WERI-Rb-1 (cell line): ENCODE measurements at regions not wholly inside any gene's neighbourhood (a gene's known extent, or its start where the extent isn't known, plus 50 kb on each side); places are given as distances from the start of the nearest gene placed in this dataset.

ENCODE experiments used
- DNase-seq: peaks from one replicate; pipeline ENCODE4 v3.0.0-alpha.2; 2020
- H3K27ac ChIP-seq: fragments of 250-450 bp; sonication (Bioruptor Pico); 2 replicates; pipeline ENCODE4 v1.5.1; 2020; ENCODE audit warnings: mild to moderate bottlenecking, moderate library complexity
- H3K27me3 ChIP-seq: fragments of 250-450 bp; sonication (Bioruptor Pico); 2 replicates; pipeline ENCODE4 v1.5.1; 2021; ENCODE audit warnings: mild to moderate bottlenecking, low read depth, moderate library complexity; ENCODE audit not compliant: insufficient read depth, severe bottlenecking
- H3K36me3 ChIP-seq: fragments of 250-450 bp; sonication (Bioruptor Pico); 2 replicates; pipeline ENCODE4 v1.5.1; 2020; ENCODE audit warnings: mild to moderate bottlenecking, moderate library complexity
- H3K4me3 ChIP-seq: 2 replicates; pipeline ENCODE4 v1.5.1; 2011; ENCODE audit warnings: low read depth, mild to moderate bottlenecking, control low read depth, low read length
- H3K9me3 ChIP-seq: fragments of 250-450 bp; sonication (Bioruptor Pico); 2 replicates; pipeline ENCODE4 v1.5.1; 2021; ENCODE audit warnings: mild to moderate bottlenecking, moderate library complexity; ENCODE audit not compliant: severe bottlenecking
- TF ChIP-seq, protein P1 (sequence below): IDR thresholded peaks from 2 replicates; pipeline ENCODE4 v1.5.1; 2011; ENCODE audit warnings: low read depth, mild to moderate bottlenecking, control low read depth, inconsistent platforms, low read length

DNA sequence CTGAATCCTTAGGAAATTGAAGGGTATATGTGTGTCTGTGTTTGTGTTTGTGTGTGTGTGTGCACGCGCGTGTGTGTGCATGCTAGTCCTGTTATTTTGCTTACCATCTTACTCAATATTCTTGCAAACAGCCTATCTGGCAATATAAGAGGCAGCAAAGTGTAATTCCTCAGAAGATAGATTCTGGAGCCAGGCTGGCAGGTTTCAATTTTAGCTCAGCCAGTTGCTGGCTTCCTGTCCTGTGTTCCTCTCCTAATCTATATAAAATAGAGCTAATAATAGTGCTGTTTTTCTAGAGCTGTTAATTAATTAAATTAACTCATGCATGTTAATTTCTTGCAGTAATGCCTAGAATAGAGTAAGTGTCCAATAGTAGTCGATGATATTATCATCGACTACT, 256.2 kb downstream of the PIK3C3 start:
- DNase-seq: no peak
- peaks cover 81% of the 10 kb centered on the region for H3K36me3 ChIP-seq
- TF ChIP-seq, protein P1, sequence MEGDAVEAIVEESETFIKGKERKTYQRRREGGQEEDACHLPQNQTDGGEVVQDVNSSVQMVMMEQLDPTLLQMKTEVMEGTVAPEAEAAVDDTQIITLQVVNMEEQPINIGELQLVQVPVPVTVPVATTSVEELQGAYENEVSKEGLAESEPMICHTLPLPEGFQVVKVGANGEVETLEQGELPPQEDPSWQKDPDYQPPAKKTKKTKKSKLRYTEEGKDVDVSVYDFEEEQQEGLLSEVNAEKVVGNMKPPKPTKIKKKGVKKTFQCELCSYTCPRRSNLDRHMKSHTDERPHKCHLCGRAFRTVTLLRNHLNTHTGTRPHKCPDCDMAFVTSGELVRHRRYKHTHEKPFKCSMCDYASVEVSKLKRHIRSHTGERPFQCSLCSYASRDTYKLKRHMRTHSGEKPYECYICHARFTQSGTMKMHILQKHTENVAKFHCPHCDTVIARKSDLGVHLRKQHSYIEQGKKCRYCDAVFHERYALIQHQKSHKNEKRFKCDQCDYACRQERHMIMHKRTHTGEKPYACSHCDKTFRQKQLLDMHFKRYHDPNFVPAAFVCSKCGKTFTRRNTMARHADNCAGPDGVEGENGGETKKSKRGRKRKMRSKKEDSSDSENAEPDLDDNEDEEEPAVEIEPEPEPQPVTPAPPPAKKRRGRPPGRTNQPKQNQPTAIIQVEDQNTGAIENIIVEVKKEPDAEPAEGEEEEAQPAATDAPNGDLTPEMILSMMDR: no peak
- H3K27ac ChIP-seq: no peak overlapping the region
- H3K4me3 ChIP-seq: no peak overlapping the region
- H3K9me3 ChIP-seq: no peaks in the 10 kb centered on the region
- no peaks in the 10 kb centered on the region for H3K27me3 ChIP-seq

DNA sequence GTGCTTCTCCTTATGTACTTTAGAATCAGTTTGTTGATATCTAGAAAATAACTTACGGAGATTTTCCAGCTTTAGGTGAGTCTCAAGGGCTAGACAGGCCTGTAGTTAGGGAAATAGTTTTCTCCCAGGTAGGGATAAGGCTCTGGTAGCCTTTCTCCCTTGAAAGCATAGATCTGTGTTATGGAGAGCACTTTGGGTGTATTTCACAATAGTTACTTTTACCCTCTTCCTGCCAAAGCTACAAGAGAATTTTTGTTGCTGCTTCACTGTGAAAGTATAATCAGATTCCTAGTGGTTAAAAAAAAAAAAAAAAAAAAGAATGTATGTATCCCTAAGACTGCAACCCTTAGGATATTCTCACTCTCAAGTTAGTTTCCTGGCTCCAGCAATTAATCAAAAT, 267.5 kb downstream of the PIK3C3 start:
- H3K36me3 ChIP-seq: peaks cover 81% of the 10 kb centered on the region
- H3K9me3 ChIP-seq: no peaks in the 10 kb centered on the region
- TF ChIP-seq, protein P1: no peak
- H3K4me3 ChIP-seq: no peak overlapping the region
- H3K27ac ChIP-seq: no peak overlapping the region
- H3K27me3 ChIP-seq: no peaks in the 10 kb centered on the region
- no peak for DNase-seq

DNA sequence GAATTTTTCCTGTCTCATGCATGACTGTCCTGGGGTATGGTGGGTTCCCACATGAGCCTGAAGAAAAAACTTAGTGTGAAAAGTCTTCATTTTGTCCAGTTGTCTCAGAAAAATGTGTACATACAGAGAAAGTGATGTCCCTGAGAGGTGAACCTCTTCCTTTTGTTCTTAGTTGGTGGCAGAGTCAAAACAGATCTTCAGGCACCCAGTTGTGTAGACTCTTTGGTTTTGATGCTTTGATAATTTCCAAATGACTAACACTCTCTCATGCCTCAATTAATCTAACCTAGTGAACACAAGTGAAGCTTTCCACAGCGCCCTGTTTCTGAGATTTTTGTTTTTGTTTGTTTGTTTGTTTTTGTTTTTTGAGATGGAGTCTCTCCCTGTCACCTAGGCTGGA, 273.5 kb downstream of the PIK3C3 start:
- no peak overlapping the region for H3K4me3 ChIP-seq
- TF ChIP-seq, protein P1: no peak
- no peaks in the 10 kb centered on the region for H3K27me3 ChIP-seq
- no peak for DNase-seq
- no peaks in the 10 kb centered on the region for H3K9me3 ChIP-seq
- H3K36me3 ChIP-seq: peaks cover 90% of the 10 kb centered on the region
- H3K27ac ChIP-seq: no peak overlapping the region

DNA sequence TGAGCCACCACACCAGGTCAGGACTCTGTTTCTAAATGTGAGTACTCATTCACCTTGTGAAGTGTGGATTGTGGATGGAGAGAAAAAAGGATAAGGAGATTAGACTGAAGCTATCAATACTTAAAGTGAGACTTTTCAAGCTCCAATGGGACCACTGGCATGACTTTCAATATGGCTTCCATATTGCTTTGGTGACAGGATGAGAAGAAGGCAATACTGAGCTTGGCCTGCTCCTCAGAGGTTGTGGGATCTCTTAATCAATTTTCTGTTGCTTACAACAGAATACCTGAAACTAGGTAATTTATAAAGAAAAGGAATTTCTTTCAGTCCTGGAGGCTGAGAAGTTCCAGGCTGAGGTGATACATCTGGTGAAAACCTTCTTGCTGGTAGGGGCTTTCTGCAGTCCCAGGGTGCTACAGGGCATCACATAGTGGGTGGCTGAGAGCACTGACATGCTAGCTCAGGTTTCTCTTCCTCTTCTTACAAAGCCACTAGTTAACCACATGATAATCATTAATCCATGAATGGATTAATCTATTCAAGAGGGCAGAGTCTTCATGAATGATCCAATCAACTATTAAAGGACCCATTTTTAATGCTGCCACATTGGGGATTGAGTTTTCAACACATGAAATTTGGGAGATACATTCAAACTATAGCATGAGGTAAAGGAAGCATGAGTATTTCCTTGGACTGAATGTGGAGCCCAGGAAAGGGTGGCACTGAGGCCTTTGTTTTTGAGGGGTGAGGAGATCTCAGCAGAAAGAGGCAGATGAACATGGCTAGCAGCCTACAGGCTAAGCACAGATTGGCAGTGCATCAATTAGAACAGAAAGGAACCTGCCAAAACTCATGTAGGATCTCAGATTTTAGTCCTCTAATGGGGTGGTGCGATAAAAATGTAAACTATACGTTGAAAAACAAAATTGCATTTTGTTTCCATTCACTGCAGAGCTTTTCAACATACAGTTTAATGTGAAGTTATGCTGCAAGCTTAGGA, 274.5 kb downstream of the PIK3C3 start:
- no peaks in the 10 kb centered on the region for H3K9me3 ChIP-seq
- peaks cover 94% of the 10 kb centered on the region for H3K36me3 ChIP-seq
- no peak overlapping the region for H3K4me3 ChIP-seq
- DNase-seq: no peak
- no peak overlapping the region for H3K27ac ChIP-seq
- TF ChIP-seq, protein P1: no peak
- H3K27me3 ChIP-seq: no peaks in the 10 kb centered on the region

DNA sequence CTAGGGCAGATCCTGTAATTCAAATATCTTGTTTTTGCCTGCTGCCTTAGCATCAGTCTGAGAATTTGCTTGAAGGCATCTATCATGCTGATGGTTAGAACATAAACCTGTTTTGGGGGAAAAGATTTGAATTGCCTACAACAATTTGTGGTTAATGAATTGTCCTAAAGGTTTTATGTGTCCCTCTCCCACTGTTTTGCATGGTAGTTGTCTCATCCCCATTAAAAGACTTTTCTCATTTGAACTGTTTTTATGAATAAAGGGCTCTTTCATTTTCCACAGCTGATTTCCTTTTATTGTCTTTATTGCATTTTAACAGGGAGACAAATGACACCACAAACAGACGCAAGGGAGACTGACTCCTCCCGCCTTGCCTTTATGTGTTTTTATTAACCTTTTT, 275.6 kb downstream of the PIK3C3 start:
- H3K4me3 ChIP-seq: no peak overlapping the region
- no peaks in the 10 kb centered on the region for H3K27me3 ChIP-seq
- TF ChIP-seq, protein P1: no peak
- no peak overlapping the region for H3K27ac ChIP-seq
- H3K36me3 ChIP-seq: peaks cover 95% of the 10 kb centered on the region
- no peaks in the 10 kb centered on the region for H3K9me3 ChIP-seq
- DNase-seq: no peak
